ACC112 (cell line): ENCODE measurements at regions not wholly inside any gene's neighbourhood (a gene's known extent, or its start where the extent isn't known, plus 50 kb on each side); places are given as distances from the start of the nearest gene placed in this dataset.

Source experiments
- H2AFZ ChIP-seq: fragments of 200-600 bp; sonication (generic); one replicate; pipeline ENCODE4 v1.6.0; 2017; ENCODE audit warnings: antibody characterized with exemption, low read length; ENCODE audit not compliant: unreplicated experiment
- H3K27ac ChIP-seq: fragments of 200-600 bp; sonication (generic); 2 replicates; pipeline ENCODE4 v1.5.1; 2014; ENCODE audit warnings: low read depth, mild to moderate bottlenecking, antibody characterized with exemption, low read length, moderate library complexity
- H3K27me3 ChIP-seq: fragments of 200-600 bp; sonication (generic); 2 replicates; pipeline ENCODE4 v1.6.1; 2014; ENCODE audit warnings: mild to moderate bottlenecking, antibody characterized with exemption, low read length, moderate library complexity, mixed read lengths; ENCODE audit not compliant: insufficient read depth
- H3K36me3 ChIP-seq: fragments of 200-600 bp; sonication (generic); 2 replicates; pipeline ENCODE4 v1.6.1; 2016; ENCODE audit warnings: mild to moderate bottlenecking, antibody characterized with exemption, low read length, moderate library complexity, mixed read lengths; ENCODE audit not compliant: insufficient read depth
- H3K4me1 ChIP-seq: fragments of 200-600 bp; sonication (generic); one replicate; pipeline ENCODE4 v1.6.1; 2016; ENCODE audit warnings: low read length, mixed read lengths; ENCODE audit not compliant: insufficient read depth, unreplicated experiment, control insufficient read depth
- H3K4me3 ChIP-seq: fragments of 200-600 bp; sonication (generic); 2 replicates; pipeline ENCODE4 v1.5.1; 2014; ENCODE audit warnings: mild to moderate bottlenecking, low read depth, low read length
- H3K79me2 ChIP-seq: fragments of 200-600 bp; sonication (generic); one replicate; pipeline ENCODE4 v1.6.0; 2016; ENCODE audit warnings: low read length; ENCODE audit not compliant: control insufficient read depth, unreplicated experiment, insufficient read depth

DNA sequence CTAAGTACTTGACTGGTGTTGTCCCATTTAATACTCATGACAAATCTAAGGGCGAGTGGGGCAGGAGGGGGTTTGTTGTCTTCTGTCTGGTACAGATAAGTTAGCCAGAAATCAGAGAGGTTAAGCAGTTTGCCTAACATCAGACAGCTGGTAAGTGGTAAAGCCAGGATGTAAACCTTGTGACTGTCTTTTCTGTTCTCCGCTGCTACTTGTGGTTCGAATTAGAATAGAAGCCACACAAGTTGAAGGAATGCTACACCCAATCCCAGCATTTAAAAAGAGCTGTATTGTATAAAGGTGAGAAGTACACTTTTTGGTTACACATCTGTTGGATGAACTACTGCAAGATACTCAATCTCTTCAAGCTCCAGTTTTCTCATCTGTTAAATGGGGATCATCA lies 474.7 kb upstream of the SUCLG2 start:
- H3K27me3 ChIP-seq, result no peaks in the 10 kb centered on the region
- no peak overlapping the region for H3K4me3 ChIP-seq
- no peak overlapping the region for H2AFZ ChIP-seq
- no peaks in the 10 kb centered on the region for H3K79me2 ChIP-seq
- H3K27ac ChIP-seq, result no peak overlapping the region
- no peaks in the 10 kb centered on the region for H3K36me3 ChIP-seq
- H3K4me1 ChIP-seq, result no peaks in the 10 kb centered on the region

- Histone ChIP-seq H2AFZ (no peak overlapping the region), H3K36me3 (no peaks in the 10 kb centered on the region)
Measured at GRCh38 chr3:68123231-68123630, 468.8 kb upstream of the SUCLG2 start.

GRCh38 chr3:68121287-68121686 lies 466.9 kb upstream of the SUCLG2 start:
- Histone ChIP-seq H3K4me3 (no peak overlapping the region), H3K4me1 (no peaks in the 10 kb centered on the region), H3K36me3 (no peaks in the 10 kb centered on the region), H3K79me2 (no peaks in the 10 kb centered on the region), H3K27ac (no peak overlapping the region), H2AFZ (no peak overlapping the region), H3K27me3 (no peaks in the 10 kb centered on the region)

More at GRCh38 chr3:68123231-68123630, 468.8 kb upstream of the SUCLG2 start:
- Histone ChIP-seq H3K4me1 (no peaks in the 10 kb centered on the region), H3K79me2 (no peaks in the 10 kb centered on the region), H3K27me3 (no peaks in the 10 kb centered on the region), H3K4me3 (no peak overlapping the region), H3K27ac (no peak overlapping the region)

GRCh38 chr3:68116580-68116979 lies 462.2 kb upstream of the SUCLG2 start:
- Histone ChIP-seq H2AFZ (no peak overlapping the region), H3K27me3 (no peaks in the 10 kb centered on the region), H3K79me2 (no peaks in the 10 kb centered on the region)

DNA sequence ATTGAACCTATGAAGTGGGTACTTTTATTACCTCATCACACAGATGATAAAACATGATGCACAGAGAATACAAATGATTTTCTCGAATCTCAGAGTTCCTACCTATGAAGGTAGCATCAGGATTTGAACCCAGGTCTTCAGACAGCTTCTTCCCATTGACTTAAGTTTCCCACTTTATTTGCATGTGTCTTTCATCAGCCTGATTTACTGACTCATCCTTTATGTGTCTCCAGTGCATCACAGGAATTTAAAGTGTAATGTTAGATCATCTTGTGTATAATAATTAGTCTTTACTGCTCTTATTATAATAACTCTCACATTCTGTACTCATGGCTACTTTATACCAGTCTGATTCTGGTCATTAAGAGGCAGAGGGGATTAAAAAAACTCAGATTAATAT lies 449.4 kb upstream of the SUCLG2 start:
- no peak overlapping the region for H3K4me3 ChIP-seq
- no peaks in the 10 kb centered on the region for H3K27me3 ChIP-seq
- H2AFZ ChIP-seq, result no peak overlapping the region
- H3K79me2 ChIP-seq, result no peaks in the 10 kb centered on the region
- no peaks in the 10 kb centered on the region for H3K36me3 ChIP-seq
- no peak overlapping the region for H3K27ac ChIP-seq
- no peaks in the 10 kb centered on the region for H3K4me1 ChIP-seq

More at GRCh38 chr3:68116580-68116979, 462.2 kb upstream of the SUCLG2 start:
- H3K4me1 ChIP-seq, result no peaks in the 10 kb centered on the region
- H3K36me3 ChIP-seq, result no peaks in the 10 kb centered on the region
- no peak overlapping the region for H3K4me3 ChIP-seq
- no peak overlapping the region for H3K27ac ChIP-seq

DNA sequence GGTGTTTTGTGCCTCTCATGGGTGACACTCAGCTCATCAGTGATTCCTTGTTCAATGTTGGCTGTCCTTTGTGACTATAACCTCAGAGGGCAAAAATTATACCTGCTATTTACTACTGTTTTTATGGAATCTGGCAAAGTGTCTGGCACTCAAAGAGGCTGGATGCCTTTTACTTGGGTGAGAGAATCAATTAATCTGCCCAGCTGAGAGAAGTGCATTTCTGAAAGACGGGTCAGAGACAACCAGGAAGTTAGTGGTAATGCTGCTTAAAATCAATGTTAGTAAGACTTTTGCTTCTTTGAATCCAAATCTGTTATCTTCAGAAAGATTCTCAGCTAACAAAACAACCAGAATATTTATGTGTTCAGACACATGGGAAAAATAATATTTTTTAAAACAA lies 436.2 kb upstream of the SUCLG2 start:
- no peak overlapping the region for H3K27ac ChIP-seq
- H3K4me1 ChIP-seq, result no peaks in the 10 kb centered on the region
- H2AFZ ChIP-seq, result no peak overlapping the region
- no peaks in the 10 kb centered on the region for H3K36me3 ChIP-seq
- H3K79me2 ChIP-seq, result no peaks in the 10 kb centered on the region
- H3K27me3 ChIP-seq, result no peaks in the 10 kb centered on the region
- H3K4me3 ChIP-seq, result no peak overlapping the region

GRCh38 chr3:68089572-68090011 lies 435.2 kb upstream of the SUCLG2 start:
- no peak overlapping the region for H2AFZ ChIP-seq
- no peak overlapping the region for H3K4me3 ChIP-seq
- no peaks in the 10 kb centered on the region for H3K4me1 ChIP-seq
- no peaks in the 10 kb centered on the region for H3K79me2 ChIP-seq
- no peaks in the 10 kb centered on the region for H3K36me3 ChIP-seq
- no peak overlapping the region for H3K27ac ChIP-seq
- H3K27me3 ChIP-seq, result no peaks in the 10 kb centered on the region

DNA sequence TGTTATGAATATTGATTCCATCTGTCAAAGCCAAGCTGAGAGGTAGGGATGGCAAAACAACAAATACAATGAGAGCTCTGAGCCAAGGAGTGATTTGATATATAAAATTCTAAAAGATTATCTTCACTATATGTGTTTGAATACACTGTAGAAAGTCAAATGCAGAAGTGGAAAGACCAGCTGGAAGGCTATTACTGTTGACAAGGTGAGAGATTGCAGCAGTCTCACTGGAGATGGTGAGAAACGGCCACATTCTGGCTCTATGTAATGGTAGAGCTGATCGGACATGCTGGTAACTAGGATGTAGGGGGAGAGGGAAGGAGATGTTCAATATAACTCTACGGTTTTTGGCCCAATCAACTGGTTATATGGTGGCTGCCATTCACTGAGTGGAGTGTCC lies 434.2 kb upstream of the SUCLG2 start:
- no peak overlapping the region for H3K4me3 ChIP-seq
- H2AFZ ChIP-seq, result no peak overlapping the region
- H3K27me3 ChIP-seq, result no peaks in the 10 kb centered on the region
- no peaks in the 10 kb centered on the region for H3K79me2 ChIP-seq
- H3K36me3 ChIP-seq, result no peaks in the 10 kb centered on the region
- H3K27ac ChIP-seq, result no peak overlapping the region
- no peaks in the 10 kb centered on the region for H3K4me1 ChIP-seq

- Histone ChIP-seq H3K27me3 (no peaks in the 10 kb centered on the region), H3K4me3 (no peak overlapping the region), H3K4me1 (no peaks in the 10 kb centered on the region), H3K27ac (no peak overlapping the region), H3K36me3 (no peaks in the 10 kb centered on the region), H3K79me2 (no peaks in the 10 kb centered on the region), H2AFZ (no peak overlapping the region)
Measured at GRCh38 chr3:68088216-68088615, 433.8 kb upstream of the SUCLG2 start.

GRCh38 chr3:68072062-68072461 lies 417.6 kb upstream of the SUCLG2 start:
- Histone ChIP-seq H3K27me3 (no peaks in the 10 kb centered on the region), H2AFZ (no peak overlapping the region), H3K36me3 (no peaks in the 10 kb centered on the region), H3K4me3 (no peak overlapping the region), H3K79me2 (no peaks in the 10 kb centered on the region), H3K4me1 (no peaks in the 10 kb centered on the region), H3K27ac (no peak overlapping the region)

GRCh38 chr3:68070186-68070585 lies 415.8 kb upstream of the SUCLG2 start:
- H3K36me3 ChIP-seq, result no peaks in the 10 kb centered on the region
- no peak overlapping the region for H3K27ac ChIP-seq
- H2AFZ ChIP-seq, result no peak overlapping the region
- H3K4me3 ChIP-seq, result no peak overlapping the region
- no peaks in the 10 kb centered on the region for H3K27me3 ChIP-seq
- no peaks in the 10 kb centered on the region for H3K79me2 ChIP-seq
- no peaks in the 10 kb centered on the region for H3K4me1 ChIP-seq
